Activated CD4-positive, CD25-positive, alpha-beta regulatory T cell treated with anti-CD3 and anti-CD28 coated beads, Interleukin-2, amount 50 U/mL, for 24 hours (primary cell): ENCODE measurements at regions not wholly inside any gene's neighbourhood (a gene's known extent, or its start where the extent isn't known, plus 50 kb on each side); places are given as distances from the start of the nearest gene placed in this dataset.

ENCODE experiments used
- ATAC-seq, 2 donors: fragments of 150-1000 bp; cut with Tn5 transposase; one replicate each; pipeline ENCODE4 v1.10.0; 2021; ENCODE audit warnings: mild to moderate bottlenecking in 1 of 2, moderate library complexity in 1 of 2

GRCh38 chr5:34599471-34600117 lies 56.5 kb upstream of the RAI14 start:
- no peak for ATAC-seq

GRCh38 chr5:34600118-34600493 lies 56.0 kb upstream of the RAI14 start:
- ATAC-seq = no peak

- ATAC-seq = no peak
These were observed 52.8 kb upstream of the RAI14 start for GRCh38 chr5:34603378-34603777.

GRCh38 chr5:34604119-34604675 lies 51.9 kb upstream of the RAI14 start:
- ATAC-seq = no peak

- ATAC-seq = no peak
These were observed 50.0 kb upstream of the RAI14 start for GRCh38 chr5:34606101-34606500.
